ENCODE measurements at regions not wholly inside any gene's neighbourhood (a gene's known extent, or its start where the extent isn't known, plus 50 kb on each side); places are given as distances from the start of the nearest gene placed in this dataset.

DNA sequence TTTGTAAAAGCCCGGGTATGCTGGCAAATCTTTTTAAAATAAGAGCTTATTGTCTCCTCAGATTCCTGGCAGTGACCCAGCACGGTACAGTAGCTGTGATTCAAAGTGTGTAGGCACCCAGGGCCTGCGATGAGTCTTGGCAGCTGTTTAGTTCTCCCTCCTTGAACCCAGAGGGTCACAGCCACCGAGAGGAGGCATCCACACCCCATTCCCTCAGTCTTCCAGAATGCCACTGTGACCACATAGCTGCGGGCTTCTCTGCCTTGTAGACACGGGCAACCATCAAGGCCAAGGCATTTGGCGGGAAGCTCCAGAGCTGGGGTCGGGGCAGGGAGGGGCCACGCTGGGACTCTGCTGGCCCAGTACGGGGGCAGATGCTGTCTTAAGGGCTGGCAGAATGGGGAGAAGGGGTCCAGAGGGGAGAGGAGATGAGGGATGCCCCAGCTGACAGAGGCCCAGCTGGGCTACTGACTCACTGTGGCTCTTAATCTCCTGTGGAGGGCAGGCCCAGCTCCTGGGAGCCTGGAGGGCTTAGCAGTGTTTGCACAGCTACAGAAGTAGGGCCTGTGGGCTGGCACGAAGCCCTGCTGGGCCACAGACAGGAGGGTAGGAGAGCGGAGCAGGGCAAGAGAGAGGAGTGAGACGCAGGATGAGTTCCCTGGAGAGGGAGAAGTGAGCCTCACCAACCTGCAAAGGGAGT is 68.8 kb upstream of the DLG1 start:
- Histone ChIP-seq H3K4me2 (no peak overlapping the region), H4K20me1 (ENCODE audit: insufficient read depth) (no peaks in the 10 kb centered on the region), H3K4me3 (IDR thresholded peaks at IDR 0.05; ENCODE audit: insufficient read depth, low read depth, low read length) (no peak overlapping the region), H3K9ac (no peak overlapping the region), H3K27me3 (ENCODE audit: insufficient read depth, low read depth) (no peaks in the 10 kb centered on the region), H3K27ac (no peak overlapping the region), H2AFZ (ENCODE audit: low read depth) (no peak overlapping the region), H3K79me2 (ENCODE audit: insufficient read depth, low read depth) (no peaks in the 10 kb centered on the region), H3K4me1 (ENCODE audit: low read depth, poor library complexity, severe bottlenecking) (no peaks in the 10 kb centered on the region), H3K36me3 (ENCODE audit: insufficient read depth) (no peaks in the 10 kb centered on the region)
- TF ChIP-seq CTCF (conservative IDR thresholded peaks at IDR 0.05; ENCODE audit: low read depth, low read length), result no peak

GRCh38 chr3:197366301-197367044 is 68.1 kb upstream of the DLG1 start:
- TF ChIP-seq CTCF (conservative IDR thresholded peaks at IDR 0.05; ENCODE audit: low read depth, low read length), result no peak
- H3K9ac ChIP-seq, result no peak overlapping the region
- no peak overlapping the region for H3K4me3 ChIP-seq (IDR thresholded peaks at IDR 0.05; ENCODE audit: insufficient read depth, low read depth, low read length)
- no peaks in the 10 kb centered on the region for H4K20me1 ChIP-seq (ENCODE audit: insufficient read depth)
- no peaks in the 10 kb centered on the region for H3K79me2 ChIP-seq (ENCODE audit: insufficient read depth, low read depth)
- no peaks in the 10 kb centered on the region for H3K4me1 ChIP-seq (ENCODE audit: low read depth, poor library complexity, severe bottlenecking)
- H2AFZ ChIP-seq (ENCODE audit: low read depth), result no peak overlapping the region
- H3K4me2 ChIP-seq, result no peak overlapping the region
- H3K27me3 ChIP-seq (ENCODE audit: insufficient read depth, low read depth), result no peaks in the 10 kb centered on the region
- H3K27ac ChIP-seq, result no peak overlapping the region
- H3K36me3 ChIP-seq (ENCODE audit: insufficient read depth), result no peaks in the 10 kb centered on the region

- no peaks in the 10 kb centered on the region for H3K36me3 ChIP-seq (ENCODE audit: insufficient read depth)
- no peaks in the 10 kb centered on the region for H3K27me3 ChIP-seq (ENCODE audit: insufficient read depth, low read depth)
- H3K79me2 ChIP-seq (ENCODE audit: insufficient read depth, low read depth), result no peaks in the 10 kb centered on the region
- no peak overlapping the region for H2AFZ ChIP-seq (ENCODE audit: low read depth)
- no peak overlapping the region for H3K4me3 ChIP-seq (IDR thresholded peaks at IDR 0.05; ENCODE audit: insufficient read depth, low read depth, low read length)
- H3K27ac ChIP-seq, result no peak overlapping the region
- no peak overlapping the region for H3K4me2 ChIP-seq
- no peak for TF ChIP-seq CTCF (conservative IDR thresholded peaks at IDR 0.05; ENCODE audit: low read depth, low read length)
- no peaks in the 10 kb centered on the region for H4K20me1 ChIP-seq (ENCODE audit: insufficient read depth)
- H3K9ac ChIP-seq, result no peak overlapping the region
- no peaks in the 10 kb centered on the region for H3K4me1 ChIP-seq (ENCODE audit: low read depth, poor library complexity, severe bottlenecking)
These were observed 67.2 kb upstream of the DLG1 start for GRCh38 chr3:197365586-197365985.

GRCh38 chr3:197364410-197365071 is 66.1 kb upstream of the DLG1 start:
- no peaks in the 10 kb centered on the region for H3K79me2 ChIP-seq (ENCODE audit: insufficient read depth, low read depth)
- TF ChIP-seq CTCF (conservative IDR thresholded peaks at IDR 0.05; ENCODE audit: low read depth, low read length), result no peak
- H3K36me3 ChIP-seq (ENCODE audit: insufficient read depth), result no peaks in the 10 kb centered on the region
- no peaks in the 10 kb centered on the region for H3K27me3 ChIP-seq (ENCODE audit: insufficient read depth, low read depth)
- no peaks in the 10 kb centered on the region for H4K20me1 ChIP-seq (ENCODE audit: insufficient read depth)
- H3K4me2 ChIP-seq, result no peak overlapping the region
- no peak overlapping the region for H3K4me3 ChIP-seq (IDR thresholded peaks at IDR 0.05; ENCODE audit: insufficient read depth, low read depth, low read length)
- H3K9ac ChIP-seq, result no peak overlapping the region
- no peaks in the 10 kb centered on the region for H3K4me1 ChIP-seq (ENCODE audit: low read depth, poor library complexity, severe bottlenecking)
- no peak overlapping the region for H3K27ac ChIP-seq
- H2AFZ ChIP-seq (ENCODE audit: low read depth), result no peak overlapping the region

All from KMS-11 (cell line).